Activated B cell treated with CpG ODN at 0.5 μM for 24 hours (primary cell): ENCODE measurements at regions not wholly inside any gene's neighbourhood (a gene's known extent, or its start where the extent isn't known, plus 50 kb on each side); places are given as distances from the start of the nearest gene placed in this dataset.
"Not testable (repeated sequence)": the region's sequence is repeated elsewhere in the genome, so short reads cannot be mapped to it uniquely, and the experiment has no call there.

Experiments
- ATAC-seq: fragments of 200-7000 bp; cut with Tn5 transposase; one replicate; pipeline ENCODE4 v1.10.0; 2021; ENCODE audit warnings: low read depth, mild to moderate bottlenecking, moderate library complexity
- CTCF ChIA-PET: fragments of 350-600 bp; sonication (Branson Sonifier 250); formaldehyde crosslinking; loops from one replicate; lab custom pipeline; 2021; ENCODE audit warnings: antibody characterized with exemption; lab: Charles Lee
- POLR2A ChIA-PET: fragments of 350-600 bp; sonication (Branson Sonifier 250); formaldehyde crosslinking; loops from one replicate; lab custom pipeline; 2021; ENCODE audit warnings: antibody characterized with exemption; lab: Charles Lee
- DNase-seq: peaks from one replicate; pipeline ENCODE4 v3.0.0; 2022
- H3K27ac Mint-ChIP-seq: one replicate; pipeline ENCODE4 v1.8.0; 2020; ENCODE audit warnings: mixed read lengths
- H3K27me3 Mint-ChIP-seq: one replicate; pipeline ENCODE4 v1.8.0; 2021; ENCODE audit warnings: mixed read lengths
- H3K36me3 Mint-ChIP-seq: one replicate; pipeline ENCODE4 v1.8.0; 2021; ENCODE audit warnings: low read depth, mixed read lengths
- H3K4me1 Mint-ChIP-seq: one replicate; pipeline ENCODE4 v1.8.0; 2021; ENCODE audit warnings: mixed read lengths
- H3K4me3 Mint-ChIP-seq: one replicate; pipeline ENCODE4 v1.8.0; 2020; ENCODE audit warnings: mild to moderate bottlenecking, mixed read lengths
- H3K9me3 Mint-ChIP-seq: one replicate; pipeline ENCODE4 v1.8.0; 2020; ENCODE audit warnings: mixed read lengths
- CTCF ChIP-seq: fragments of 200-600 bp; IDR thresholded peaks from one replicate; pipeline ENCODE4 v1.8.0; 2022; ENCODE audit warnings: antibody characterized with exemption, mild to moderate bottlenecking
- intact Hi-C: fragments of 100-400 bp; cut with micrococcal nuclease; formaldehyde crosslinking; loops from one replicate; pipeline ENCODE4 v1.15.1; 2024

GRCh38 chr3:164406281-164406680 is 672.0 kb downstream of the SI start:
- no peaks in the 10 kb centered on the region for H3K4me1 Mint-ChIP-seq
- no peaks in the 10 kb centered on the region for H3K27me3 Mint-ChIP-seq
- H3K27ac Mint-ChIP-seq: no peak overlapping the region
- intact Hi-C loops: no loop called here
- no peaks in the 10 kb centered on the region for H3K36me3 Mint-ChIP-seq
- H3K4me3 Mint-ChIP-seq: no peak overlapping the region
- ChIA-PET CTCF (no interaction called here), POLR2A (no interaction called here)
- no peak for TF ChIP-seq CTCF
- peaks cover 10% of the 10 kb centered on the region for H3K9me3 Mint-ChIP-seq
- ATAC-seq: no peak
- DNase-seq: no peak

- no peaks in the 10 kb centered on the region for H3K27me3 Mint-ChIP-seq
- ChIA-PET POLR2A (no interaction called here), CTCF (no interaction called here)
- no peak overlapping the region for H3K4me3 Mint-ChIP-seq
- no peak overlapping the region for H3K27ac Mint-ChIP-seq
- ATAC-seq: no peak
- H3K36me3 Mint-ChIP-seq: no peaks in the 10 kb centered on the region
- H3K9me3 Mint-ChIP-seq: peaks cover 8% of the 10 kb centered on the region
- intact Hi-C loops: no loop called here
- TF ChIP-seq CTCF: no peak
- H3K4me1 Mint-ChIP-seq: no peaks in the 10 kb centered on the region
- no peak for DNase-seq
Measured at GRCh38 chr3:164401923-164402322, 676.4 kb downstream of the SI start.

DNA sequence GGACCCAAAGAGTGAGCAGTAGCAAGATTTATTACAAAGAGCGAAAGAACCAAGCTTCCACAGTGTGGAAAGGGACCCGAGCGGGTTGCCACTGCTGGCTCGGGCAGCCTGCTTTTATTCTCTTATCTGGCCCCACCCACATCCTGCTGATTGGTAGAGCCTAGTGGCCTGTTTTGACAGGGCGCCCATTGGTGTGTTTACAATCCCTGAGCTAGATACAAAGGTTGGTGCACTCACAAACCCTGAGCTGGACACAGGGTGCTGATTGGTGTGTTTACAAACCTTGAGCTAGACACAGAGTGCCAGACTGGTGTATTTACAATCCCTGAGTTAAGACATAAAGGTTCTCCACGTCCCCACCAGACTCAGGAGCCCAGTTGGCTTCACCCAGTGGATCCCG is 676.9 kb downstream of the SI start:
- ATAC-seq, H3K27me3 Mint-ChIP-seq, intact Hi-C loops, H3K27ac Mint-ChIP-seq, H3K4me1 Mint-ChIP-seq, H3K4me3 Mint-ChIP-seq, H3K36me3 Mint-ChIP-seq, POLR2A ChIA-PET, H3K9me3 Mint-ChIP-seq, DNase-seq, CTCF ChIA-PET: not testable (repeated sequence)

DNA sequence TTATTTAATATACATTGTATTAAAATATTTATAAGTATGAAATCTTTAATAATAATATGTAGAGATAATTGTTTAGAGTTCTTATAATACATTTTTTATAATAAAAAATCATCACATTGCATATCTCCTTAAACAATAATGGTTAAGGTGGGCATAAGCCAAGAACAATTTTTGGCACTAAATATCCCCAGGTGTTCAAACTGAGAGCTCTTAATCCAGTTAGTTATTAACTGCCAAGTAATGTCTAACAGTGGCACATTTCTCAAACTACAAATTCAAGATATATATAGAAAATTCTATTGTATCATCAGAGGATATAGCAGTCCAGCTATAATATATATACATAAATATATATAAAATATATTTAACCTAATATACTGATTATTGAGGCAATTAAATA is 680.8 kb downstream of the SI start:
- Mint-ChIP-seq H3K36me3 (no peaks in the 10 kb centered on the region), H3K27me3 (no peaks in the 10 kb centered on the region), H3K4me3 (no peak overlapping the region), H3K27ac (no peak overlapping the region), H3K4me1 (no peaks in the 10 kb centered on the region), H3K9me3 (peaks cover 6% of the 10 kb centered on the region)
- POLR2A ChIA-PET: no interaction called here
- DNase-seq: no peak
- ATAC-seq: no peak
- intact Hi-C loops: no loop called here
- no peak for TF ChIP-seq CTCF
- CTCF ChIA-PET: no interaction called here

- no peak for TF ChIP-seq CTCF
- CTCF ChIA-PET: no interaction called here
- ATAC-seq (no peak), DNase-seq (no peak)
- no peaks in the 10 kb centered on the region for H3K36me3 Mint-ChIP-seq
- POLR2A ChIA-PET: no interaction called here
- H3K27ac Mint-ChIP-seq: no peak overlapping the region
- H3K4me1 Mint-ChIP-seq: no peaks in the 10 kb centered on the region
- intact Hi-C loops: no loop called here
- no peak overlapping the region for H3K4me3 Mint-ChIP-seq
- H3K9me3 Mint-ChIP-seq: peaks cover 9% of the 10 kb centered on the region
- H3K27me3 Mint-ChIP-seq: no peaks in the 10 kb centered on the region
Measured at GRCh38 chr3:164393171-164393570, 685.1 kb downstream of the SI start.

- Mint-ChIP-seq H3K36me3 (no peaks in the 10 kb centered on the region), H3K9me3 (peaks cover 12% of the 10 kb centered on the region), H3K4me1 (no peaks in the 10 kb centered on the region), H3K27ac (no peak overlapping the region), H3K4me3 (no peak overlapping the region), H3K27me3 (no peaks in the 10 kb centered on the region)
- intact Hi-C loops: no loop called here
- DNase-seq (no peak), ATAC-seq (no peak)
- TF ChIP-seq CTCF: no peak
- CTCF ChIA-PET: no interaction called here
- POLR2A ChIA-PET: no interaction called here
Measured at GRCh38 chr3:164390046-164390445, 688.2 kb downstream of the SI start.
